ENCODE measurements at regions not wholly inside any gene's neighbourhood (a gene's known extent, or its start where the extent isn't known, plus 50 kb on each side); places are given as distances from the start of the nearest gene placed in this dataset.

DNA sequence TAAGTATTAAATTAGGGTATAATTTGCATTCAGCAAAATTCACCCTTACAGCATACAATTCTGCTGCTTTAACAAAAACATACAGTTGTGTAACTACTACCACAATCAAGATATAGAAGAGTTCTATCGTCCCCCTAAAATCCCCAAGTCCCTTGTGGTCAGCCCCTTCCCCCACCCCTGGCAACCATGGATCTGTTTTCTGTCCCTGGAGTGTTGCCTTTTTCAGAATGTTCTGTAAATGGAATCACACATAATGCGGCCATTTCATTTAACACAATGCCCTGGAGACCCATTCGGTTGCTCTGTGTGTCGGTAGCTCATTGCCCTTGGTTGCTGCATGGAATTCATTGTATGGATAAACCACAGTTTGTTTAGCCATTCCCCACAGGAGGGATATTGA, 190.2 kb downstream of the IRX5 start:
- TF ChIP-seq GATA3 (IDR thresholded peaks at IDR 0.05; ENCODE audit: low read depth, low read length) (no peak), GATA2 (IDR thresholded peaks at IDR 0.05; ENCODE audit: low read depth, low read length) (no peak)

All from SH-SY5Y (cell line).